HG03439 (cell line): ENCODE measurements at regions not wholly inside any gene's neighbourhood (a gene's known extent, or its start where the extent isn't known, plus 50 kb on each side); places are given as distances from the start of the nearest gene placed in this dataset.
A peak's percentile ranks its signal among the peaks of the same experiment; 100 is the strongest.

Experiments used
- ATAC-seq: cut with Tn5 transposase; IDR thresholded peaks from one replicate; pipeline ENCODE4 v1.9.1; 2021; ENCODE audit warnings: mild to moderate bottlenecking, moderate library complexity; ENCODE audit not compliant: unreplicated experiment

DNA sequence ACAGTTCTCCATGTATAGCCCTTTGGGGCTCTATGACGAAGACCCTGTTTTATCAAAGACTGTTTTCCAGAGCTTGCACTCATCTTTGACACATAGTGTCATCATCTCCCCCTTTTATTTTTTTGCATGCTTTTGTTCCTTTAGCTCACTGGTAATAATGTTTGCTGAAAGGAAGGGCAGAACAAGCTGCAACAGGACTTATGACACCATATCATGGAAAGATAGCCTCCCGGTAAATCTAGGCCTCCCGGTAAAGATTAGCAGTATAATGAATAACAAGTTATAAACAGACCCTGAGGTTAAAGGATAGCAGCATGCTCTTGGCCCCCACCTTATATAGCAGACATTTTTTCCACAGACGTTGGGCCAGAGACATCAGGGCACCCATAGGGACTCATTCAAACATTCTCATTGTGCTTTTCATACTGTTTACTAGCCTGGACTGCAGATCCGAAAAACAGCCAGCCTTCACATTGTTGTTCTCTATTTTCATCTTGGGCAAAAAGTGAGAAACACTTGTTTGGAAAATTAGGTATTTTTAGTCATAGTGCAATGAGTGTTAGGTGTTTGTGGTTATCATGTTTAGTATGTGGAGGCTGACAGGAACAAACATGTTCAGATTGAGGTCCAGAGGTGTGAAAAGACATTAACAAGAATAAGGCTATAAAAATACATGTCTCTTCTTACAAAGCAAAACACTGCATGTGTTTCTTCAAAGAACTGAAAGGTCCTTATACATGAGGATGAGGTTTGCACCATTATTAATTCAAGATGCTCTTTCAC is 136.9 kb upstream of the SPRY2 start:
- no peak for ATAC-seq

- no peak for ATAC-seq
Measured at GRCh38 chr13:80476953-80477352, 136.0 kb upstream of the SPRY2 start.

GRCh38 chr13:80475718-80476117 is 134.8 kb upstream of the SPRY2 start:
- ATAC-seq: no peak

DNA sequence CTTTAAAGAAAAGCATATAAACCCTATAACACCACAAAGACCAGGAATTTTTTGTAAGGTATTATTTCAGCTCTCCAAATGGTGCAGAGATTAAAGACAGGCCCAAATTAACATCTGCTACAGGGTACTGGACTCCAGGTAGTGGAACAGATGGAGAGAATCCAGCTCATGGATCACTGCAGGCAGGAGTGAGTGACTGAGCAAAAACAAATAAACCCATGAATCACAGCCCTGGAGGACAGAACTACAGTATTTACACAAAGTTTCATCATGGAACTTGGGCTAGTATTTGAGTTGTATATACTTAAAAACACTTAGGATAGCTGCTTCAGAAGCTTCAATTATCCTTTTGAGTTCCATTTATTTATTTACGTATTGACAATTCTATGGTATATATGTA is 132.8 kb upstream of the SPRY2 start:
- ATAC-seq: no peak

DNA sequence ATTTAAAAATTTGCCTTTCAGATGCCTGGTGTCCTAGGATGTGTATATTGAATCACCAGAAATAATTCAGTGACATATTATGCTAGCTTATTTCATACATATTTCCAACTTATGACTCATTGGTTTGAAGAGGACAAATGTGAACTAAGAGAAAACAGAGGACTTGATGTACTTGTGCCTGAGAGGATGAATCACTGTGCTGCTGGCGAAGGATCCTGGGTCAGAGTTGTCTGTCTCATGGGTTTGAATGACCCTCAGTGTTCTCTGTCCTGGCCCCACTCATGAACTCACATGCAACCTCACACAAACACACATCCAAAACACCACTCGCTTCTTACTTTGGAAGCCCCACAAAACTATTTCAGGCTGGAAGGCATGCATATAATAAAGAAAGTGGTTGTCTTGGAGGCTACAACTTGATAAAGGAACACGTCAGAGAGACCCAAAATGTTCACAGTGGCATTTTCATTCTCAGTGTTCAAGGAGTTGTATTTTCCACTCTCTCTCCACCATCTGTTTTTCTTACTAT is 129.0 kb upstream of the SPRY2 start:
- ATAC-seq: no peak

GRCh38 chr13:80469105-80469852 is 128.4 kb upstream of the SPRY2 start:
- no peak for ATAC-seq

DNA sequence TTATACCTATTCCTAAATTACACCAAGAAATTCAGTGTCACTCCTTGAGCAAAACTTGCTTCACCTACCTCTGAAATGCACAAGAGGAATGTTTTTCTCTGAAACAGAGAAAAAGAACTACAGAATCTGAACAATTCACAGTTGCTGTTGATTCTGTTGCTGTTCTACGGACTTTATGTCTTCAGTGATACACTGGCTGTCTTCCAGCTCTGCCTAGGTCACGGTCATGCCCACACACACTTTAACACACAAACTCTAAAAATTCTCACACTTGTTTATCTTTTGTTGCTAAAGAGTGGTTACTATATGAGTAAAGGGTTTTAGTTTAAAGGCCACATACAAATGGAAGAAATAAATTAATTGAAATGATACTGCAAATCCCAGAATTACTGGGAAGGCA is 124.4 kb upstream of the SPRY2 start:
- no peak for ATAC-seq

DNA sequence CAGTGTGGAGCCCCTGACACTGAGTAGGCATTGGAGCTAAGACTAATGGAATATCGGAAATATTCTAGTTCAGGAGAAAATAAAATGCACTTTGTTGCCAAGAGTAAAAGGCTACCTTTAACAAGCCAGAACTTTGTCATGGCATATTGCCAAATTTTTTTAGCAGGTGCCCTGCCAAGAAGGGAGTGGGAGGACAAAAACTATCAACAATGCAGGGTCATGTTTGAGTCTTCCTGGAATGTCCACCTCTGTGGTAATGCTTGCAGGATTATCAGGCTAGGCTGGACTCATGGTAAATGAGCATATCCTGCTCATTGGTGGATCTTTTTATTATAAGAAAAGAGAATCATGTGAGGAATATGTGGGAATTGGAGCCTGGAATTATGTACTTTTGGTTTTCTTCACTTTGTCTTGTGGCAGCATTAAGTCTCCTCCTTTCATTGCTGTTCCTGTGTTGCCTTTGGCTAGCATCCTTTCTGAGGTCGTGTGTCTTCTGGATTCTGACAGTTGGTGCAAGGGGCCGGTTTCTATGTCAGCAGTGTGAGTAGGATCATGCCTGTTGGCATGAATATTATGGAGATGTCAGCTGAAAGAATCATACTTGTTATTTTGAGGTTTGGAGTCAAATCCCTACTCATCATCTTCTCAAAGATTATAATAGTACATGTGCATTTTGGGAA is 122.9 kb upstream of the SPRY2 start:
- no peak for ATAC-seq

- no peak for ATAC-seq
Measured at GRCh38 chr13:80462567-80462966, 121.6 kb upstream of the SPRY2 start.

DNA sequence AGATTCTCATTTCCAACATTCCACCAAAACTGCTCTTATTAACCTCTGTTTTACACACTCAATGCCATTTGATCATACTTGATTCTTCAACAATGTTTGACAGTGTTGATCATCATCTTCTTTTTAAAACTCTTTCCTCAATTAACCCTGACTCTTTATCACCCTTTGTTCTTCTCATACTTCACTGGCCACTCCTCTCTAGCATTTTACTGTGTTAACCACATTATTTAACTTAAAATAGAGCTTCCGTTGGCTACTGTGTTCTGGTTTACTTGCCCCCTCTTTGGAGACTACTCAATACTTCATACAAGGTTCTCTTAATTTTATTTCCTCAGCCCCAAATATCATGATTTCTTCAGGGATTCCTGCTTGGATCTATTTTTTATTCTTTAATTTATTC is 121.1 kb upstream of the SPRY2 start:
- ATAC-seq: no peak

GRCh38 chr13:80458543-80458942 is 117.6 kb upstream of the SPRY2 start:
- no peak for ATAC-seq

DNA sequence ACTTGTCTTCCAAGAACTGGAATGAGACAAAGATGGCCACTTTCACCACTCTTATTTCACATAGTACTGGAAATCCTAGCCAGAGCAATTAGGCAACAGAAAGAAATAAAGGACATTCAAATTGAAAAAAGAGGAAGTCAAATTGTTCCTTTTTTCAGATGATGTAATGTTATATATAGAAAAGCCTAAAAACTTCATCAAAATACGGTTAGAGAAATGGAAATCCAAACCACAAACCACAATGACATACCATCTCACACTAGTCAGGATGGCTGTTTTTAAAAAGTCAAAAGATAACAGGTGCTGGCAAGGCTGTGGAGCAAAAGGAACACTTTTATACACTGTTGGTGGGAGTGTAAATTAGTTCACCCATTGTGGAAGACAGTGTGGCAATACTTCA is 113.3 kb upstream of the SPRY2 start:
- peak; percentile 96 for ATAC-seq

GRCh38 chr13:80452279-80452678 is 111.4 kb upstream of the SPRY2 start:
- no peak for ATAC-seq

DNA sequence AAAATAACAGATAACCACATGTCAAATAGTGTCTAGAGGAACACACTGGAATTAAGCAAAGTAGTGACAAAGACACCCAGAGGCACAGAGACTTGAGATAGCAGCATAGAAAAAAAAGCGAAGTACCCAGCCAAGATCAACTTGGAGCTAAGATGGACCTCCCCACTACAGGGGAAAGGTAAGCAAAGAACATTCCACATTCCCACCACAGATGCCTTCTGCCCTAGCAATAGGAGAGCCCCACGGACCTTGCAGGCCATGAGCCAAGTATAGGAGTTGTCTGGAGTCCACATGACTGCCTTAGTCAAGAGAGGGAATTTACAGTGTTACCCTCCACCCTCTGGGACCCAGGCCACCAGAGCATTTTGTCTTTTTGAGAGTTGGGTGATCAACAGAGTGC is 110.7 kb upstream of the SPRY2 start:
- ATAC-seq: no peak

DNA sequence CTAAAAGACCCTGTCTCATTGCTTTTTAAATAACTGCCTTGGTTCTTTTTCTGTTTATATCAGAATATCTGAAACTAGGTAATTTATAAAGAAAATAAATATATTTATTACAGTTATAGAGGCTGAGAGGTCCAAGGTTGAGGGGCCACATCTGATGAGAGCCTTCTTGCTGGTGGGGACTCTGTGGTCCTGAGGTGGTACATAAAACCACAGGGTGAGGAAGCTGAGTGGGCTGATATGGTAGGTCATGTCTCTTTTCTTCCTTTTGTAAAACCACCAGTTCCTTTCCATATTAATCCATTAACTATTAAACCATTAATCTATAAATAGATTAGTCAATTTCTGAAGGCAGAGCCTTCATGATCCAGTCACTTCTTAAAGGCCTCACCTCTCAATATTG is 109.5 kb upstream of the SPRY2 start:
- no peak for ATAC-seq

- ATAC-seq: no peak
Measured at GRCh38 chr13:80448725-80449124, 107.8 kb upstream of the SPRY2 start.

DNA sequence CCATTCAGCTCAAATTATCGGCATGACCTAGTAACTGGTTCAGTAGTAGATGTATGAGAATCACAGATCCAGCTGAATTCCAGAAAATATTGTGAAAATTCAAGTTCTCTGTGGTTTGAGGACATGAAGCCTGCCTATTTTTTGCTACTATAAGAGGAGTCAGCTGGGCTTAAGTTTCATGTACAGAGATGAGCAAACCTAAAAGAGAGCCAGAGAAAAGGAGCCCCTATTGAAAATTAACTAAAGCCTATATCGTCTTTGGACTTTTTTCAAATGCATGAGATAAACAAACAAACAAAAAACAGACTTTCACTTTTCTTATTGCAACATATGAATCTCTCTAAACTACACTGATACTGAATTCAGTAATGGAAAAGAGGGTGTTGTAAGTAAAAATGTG is 106.8 kb upstream of the SPRY2 start:
- no peak for ATAC-seq

DNA sequence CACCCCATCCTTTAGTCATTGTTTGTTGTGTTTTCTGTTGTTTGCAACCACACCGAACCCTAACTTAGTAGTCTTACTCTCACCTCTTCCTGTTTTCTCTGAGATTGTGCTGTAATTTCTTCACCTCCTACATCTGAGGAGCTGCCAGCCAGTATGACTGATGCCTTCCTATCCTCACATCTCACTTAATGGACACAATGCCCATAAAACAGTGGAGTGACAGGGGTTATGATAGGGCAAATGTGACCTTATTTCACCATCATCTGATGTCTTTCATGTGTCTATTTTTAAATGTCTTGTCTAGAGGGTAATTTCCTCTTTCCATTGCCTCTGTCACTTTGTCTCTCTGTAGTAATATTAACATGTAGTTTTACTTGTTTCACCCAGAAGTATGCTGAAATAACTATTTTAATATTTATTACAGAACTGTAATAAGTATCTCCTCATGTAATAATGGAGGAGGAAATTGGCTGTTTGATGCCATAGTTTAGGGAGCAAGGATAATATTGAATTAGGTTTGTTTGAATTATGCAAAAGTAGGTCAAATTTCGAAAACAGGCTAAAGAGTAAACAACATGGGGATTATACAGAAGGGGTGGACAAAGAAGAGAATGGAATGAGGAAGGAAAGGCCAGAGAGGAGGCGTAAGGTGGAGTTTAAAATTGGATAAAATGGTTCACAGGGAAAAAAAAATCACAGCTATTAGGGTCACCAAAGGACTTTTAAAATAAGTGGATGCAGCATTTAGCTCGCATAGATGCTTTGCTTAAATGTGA is 103.5 kb upstream of the SPRY2 start:
- ATAC-seq: no peak

- no peak for ATAC-seq
Measured at GRCh38 chr13:80442609-80443008, 101.7 kb upstream of the SPRY2 start.

DNA sequence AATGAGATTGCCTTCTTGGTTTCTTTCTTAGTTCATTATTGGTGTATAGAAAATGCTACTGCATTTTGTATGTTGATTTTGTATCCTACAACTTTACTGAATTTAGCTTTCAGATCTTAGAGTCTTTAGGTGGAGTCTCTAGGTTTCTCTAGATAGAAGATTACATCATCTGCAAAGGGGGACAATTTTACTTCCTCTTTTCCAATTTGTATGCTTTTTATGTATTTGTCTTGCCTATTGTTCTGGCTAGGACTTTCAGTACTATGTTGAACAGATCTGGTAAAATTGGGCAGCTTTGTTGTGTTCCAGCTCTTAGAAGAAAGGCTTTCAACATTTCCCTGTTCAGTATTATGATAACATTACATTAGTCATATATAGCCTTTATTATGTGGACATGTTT is 101.0 kb upstream of the SPRY2 start:
- ATAC-seq: no peak

GRCh38 chr13:80438521-80438920 is 97.6 kb upstream of the SPRY2 start:
- ATAC-seq: no peak
